GM12878 (cell line): ENCODE measurements at regions not wholly inside any gene's neighbourhood (a gene's known extent, or its start where the extent isn't known, plus 50 kb on each side); places are given as distances from the start of the nearest gene placed in this dataset.

ENCODE experiments used
- ATAC-seq: fragments of 200-7000 bp; cut with Tn5 transposase; 3 replicates; pipeline ENCODE4 v1.9.1; 2020; ENCODE audit warnings: mild to moderate bottlenecking, moderate library complexity
- BruUV-seq: library from RNA; stranded (reverse); fragments of 400-500 nt; replicated peaks from 2 replicates; lab custom pipeline; 2021; lab: Mats Ljungman, UMichigan
- CTCF ChIA-PET: fragments of 300-600 bp; sonication (Branson Sonifier 250); formaldehyde crosslinking; extraction: SDS; loops from one replicate; lab custom pipeline; 2021; ENCODE audit warnings: inconsistent platforms; lab: Yijun Ruan, JAX
- POLR2A ChIA-PET: fragments of 350-600 bp; formaldehyde crosslinking; extraction: SDS; loops from one replicate; lab custom pipeline; 2021; ENCODE audit warnings: inconsistent platforms; lab: Charles Lee
- RAD21 ChIA-PET: fragments of 300-600 bp; sonication (Branson Sonifier 250); formaldehyde crosslinking; loops from one replicate; lab custom pipeline; 2023; ENCODE audit warnings: antibody characterized with exemption; ENCODE audit not compliant: unreplicated experiment; lab: Charles Lee
- SMC1A ChIA-PET: fragments of 300-600 bp; sonication (Branson Sonifier 250); formaldehyde crosslinking; loops from one replicate; lab custom pipeline; 2023; ENCODE audit not compliant: unreplicated experiment, uncharacterized antibody; lab: Charles Lee
- DNase-seq: peaks from one replicate; pipeline ENCODE4 v3.0.0-alpha.2; 2011; ENCODE audit warnings: low read depth, low spot score
- FAIRE-seq: peaks from 3 replicates; lab custom pipeline; 2011; peaks lifted over from hg19 to GRCh38; lab: Jason Lieb, UNC
- H2AFZ ChIP-seq: 2 replicates; pipeline ENCODE4 v1.6.0; 2011; ENCODE audit warnings: low read depth, low read length, control low read depth; ENCODE audit not compliant: control insufficient read depth
- H3K27ac ChIP-seq: 2 replicates; pipeline ENCODE4 v1.5.1; 2011; ENCODE audit warnings: control low read depth; ENCODE audit not compliant: control insufficient read depth, insufficient read depth
- H3K27me3 ChIP-seq, 2 experiments: replicated peaks in 1 of 2; 2 replicates each; pipeline versions ENCODE4 v1.6.0 to v1.6.1; 2011; ENCODE audit warnings: low read length in 1 of 2; ENCODE audit not compliant: control insufficient read depth in 2 of 2, insufficient read depth in 2 of 2
- H3K36me3 ChIP-seq, 2 experiments: 2 replicates each; pipeline ENCODE4 v1.5.1; 2011; ENCODE audit warnings: low read length in 1 of 2; ENCODE audit not compliant: control insufficient read depth in 2 of 2, insufficient read depth in 2 of 2
- H3K4me1 ChIP-seq: 2 replicates; pipeline ENCODE4 v1.6.1; 2011; ENCODE audit warnings: mild to moderate bottlenecking, low read length, moderate library complexity, mixed read lengths; ENCODE audit not compliant: control insufficient read depth, insufficient read depth
- H3K4me2 ChIP-seq: 2 replicates; pipeline ENCODE4 v1.6.0; 2011; ENCODE audit warnings: control low read depth; ENCODE audit not compliant: control insufficient read depth, insufficient read depth
- H3K4me3 ChIP-seq: fragments of 200-600 bp; sonication (generic); 2 replicates; pipeline ENCODE4 v1.5.1; 2016
- H3K79me2 ChIP-seq: 2 replicates; pipeline ENCODE4 v1.6.0; 2011; ENCODE audit warnings: low read length; ENCODE audit not compliant: control insufficient read depth, insufficient read depth
- H3K9ac ChIP-seq: 2 replicates; pipeline ENCODE4 v1.8.0; 2011; ENCODE audit warnings: low read length, control low read depth, mixed read lengths; ENCODE audit not compliant: control insufficient read depth, insufficient read depth
- H3K9me3 ChIP-seq: replicated peaks from 3 replicates; pipeline ENCODE4 v1.5.1; 2011; ENCODE audit warnings: mild to moderate bottlenecking, low read length; ENCODE audit not compliant: control insufficient read depth, insufficient read depth
- H4K20me1 ChIP-seq: 2 replicates; pipeline ENCODE4 v1.6.0; 2011; ENCODE audit not compliant: control insufficient read depth, insufficient read depth
- CBFB ChIP-seq: IDR thresholded peaks from 2 replicates; pipeline ENCODE4 v1.6.1; 2016; ENCODE audit warnings: antibody characterized with exemption, low read depth
- CREM ChIP-seq: IDR thresholded peaks from 2 replicates; pipeline ENCODE4 v1.6.1; 2014; ENCODE audit warnings: antibody characterized with exemption, low read depth
- E2F8 ChIP-seq: fragments of 450-650 bp; IDR thresholded peaks from 2 replicates; pipeline ENCODE4 v1.6.1; 2018; ENCODE audit warnings: mild to moderate bottlenecking, low read depth, moderate library complexity; ENCODE audit not compliant: partially characterized antibody
- HDAC6 ChIP-seq: fragments of 200-600 bp; sonication (generic); IDR thresholded peaks from one replicate; pipeline ENCODE4 v1.8.0; 2017; ENCODE audit warnings: antibody characterized with exemption; ENCODE audit not compliant: unreplicated experiment
- MYB ChIP-seq: fragments of 150-350 bp; IDR thresholded peaks from 2 replicates; pipeline ENCODE4 v1.6.1; 2014; ENCODE audit warnings: mild to moderate bottlenecking, low read depth, low read length, borderline replicate concordance
- NBN ChIP-seq: fragments of 450-650 bp; IDR thresholded peaks from 2 replicates; pipeline ENCODE4 v1.6.1; 2016
- NFXL1 ChIP-seq: fragments of 450-650 bp; IDR thresholded peaks from 2 replicates; pipeline ENCODE4 v1.6.1; 2017; ENCODE audit warnings: antibody characterized with exemption, mild to moderate bottlenecking, borderline replicate concordance
- POLR2AphosphoS5 ChIP-seq: IDR thresholded peaks from 2 replicates; pipeline ENCODE4 v1.6.1; 2011; ENCODE audit warnings: mild to moderate bottlenecking, low read length, inconsistent platforms
- SMAD1 ChIP-seq: fragments of 450-650 bp; IDR thresholded peaks from 2 replicates; pipeline ENCODE4 v1.6.1; 2018; ENCODE audit warnings: mild to moderate bottlenecking, low read depth; ENCODE audit not compliant: partially characterized antibody
- SMARCA5 ChIP-seq: fragments of 450-650 bp; IDR thresholded peaks from 2 replicates; pipeline ENCODE4 v1.6.1; 2017; ENCODE audit warnings: mild to moderate bottlenecking
- SREBF2 ChIP-seq: IDR thresholded peaks from 2 replicates; pipeline ENCODE4 v1.6.1; 2012; ENCODE audit warnings: mild to moderate bottlenecking, low read length
- SRF ChIP-seq, 2 experiments: IDR thresholded peaks; 2 replicates each; pipeline ENCODE4 v1.6.1; 2011; ENCODE audit warnings: low read depth in 2 of 2, low read length in 2 of 2, mild to moderate bottlenecking in 1 of 2, moderate library complexity in 1 of 2
- TCF12 ChIP-seq: IDR thresholded peaks from 2 replicates; pipeline ENCODE4 v1.6.1; 2011; ENCODE audit warnings: low read depth, mild to moderate bottlenecking, low read length
- TCF3 ChIP-seq: IDR thresholded peaks from 2 replicates; pipeline ENCODE4 v1.6.1; 2012; ENCODE audit warnings: low read depth, mild to moderate bottlenecking, low read length, borderline replicate concordance; ENCODE audit not compliant: insufficient read depth
- YBX1 ChIP-seq: fragments of 450-650 bp; IDR thresholded peaks from 2 replicates; pipeline ENCODE4 v1.6.1; 2016; ENCODE audit warnings: antibody characterized with exemption
- WGBS: methylation state at CpG from one replicate; pipeline ENCODE4 v1.1.6; 2016; ENCODE audit warnings: low lambda C conversion rate; ENCODE audit not compliant: insufficient replicate concordance, insufficient coverage; ENCODE audit errors: missing lambda C conversion rate; 5-methylcytosine and 5-hydroxymethylcytosine counted together
- in situ Hi-C: fragments of 300-500 bp; cut with MboI; formaldehyde crosslinking; loops from 9 replicates; pipeline ENCODE4 v1.14.3; 2018; ENCODE audit warnings: mixed read lengths
- intact Hi-C: fragments of 100-400 bp; cut with micrococcal nuclease; formaldehyde crosslinking; loops from one replicate; pipeline ENCODE4 v1.14.2; 2022; ENCODE audit not compliant: unreplicated experiment
- TF ChIP-seq, protein P1 (sequence below): fragments of 450-650 bp; conservative IDR thresholded peaks from 2 replicates; pipeline ENCODE4 v1.6.1; 2017; ENCODE audit warnings: mild to moderate bottlenecking, moderate library complexity
- TF ChIP-seq, protein P2 (sequence below): fragments of 450-650 bp; IDR thresholded peaks from 2 replicates; pipeline ENCODE4 v1.6.1; 2017; ENCODE audit warnings: antibody characterized with exemption, mild to moderate bottlenecking, moderate library complexity

DNA sequence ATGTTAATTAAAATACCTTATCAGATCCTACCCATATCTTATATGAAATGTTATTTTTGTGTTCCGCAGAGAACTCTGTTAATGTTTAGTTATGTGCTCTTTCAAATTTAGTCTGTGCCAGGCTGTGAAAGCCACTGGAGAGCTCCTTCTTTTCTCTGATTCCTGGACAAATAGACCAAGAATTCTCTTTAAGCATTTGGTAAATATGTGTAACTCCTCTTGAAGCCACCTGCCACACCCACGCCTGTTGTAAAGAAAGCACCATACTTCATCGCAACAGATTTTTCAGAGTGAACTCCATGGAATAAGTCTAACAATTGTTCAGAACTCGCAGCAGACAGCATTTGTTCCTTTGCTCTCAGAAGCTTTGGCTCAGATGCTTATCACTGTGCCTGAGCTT lies 301.1 kb downstream of the FAM170A start:
- no peak overlapping the region for H3K9ac ChIP-seq
- no peak overlapping the region for H3K4me2 ChIP-seq
- POLR2A ChIA-PET, result no interaction called here
- CTCF ChIA-PET, result no interaction called here
- FAIRE-seq (no peak), DNase-seq (no peak)
- SMC1A ChIA-PET, result no interaction called here
- RAD21 ChIA-PET, result no interaction called here
- in situ Hi-C loops (no loop called here), intact Hi-C loops (no loop called here)
- no peaks in the 10 kb centered on the region for H3K27me3 ChIP-seq
- no peak for TF ChIP-seq SMARCA5
- TF ChIP-seq NBN, result no peak
- no peak for TF ChIP-seq E2F8
- TF ChIP-seq SRF (IDR thresholded peaks at IDR 0.05; ENCODE audit: low read depth in 2 of 2, low read length in 2 of 2), result no peak
- TF ChIP-seq TCF3, result no peak
- TF ChIP-seq MYB, result no peak
- TF ChIP-seq YBX1, result no peak
- TF ChIP-seq SMAD1, result no peak
- TF ChIP-seq, protein P1, sequence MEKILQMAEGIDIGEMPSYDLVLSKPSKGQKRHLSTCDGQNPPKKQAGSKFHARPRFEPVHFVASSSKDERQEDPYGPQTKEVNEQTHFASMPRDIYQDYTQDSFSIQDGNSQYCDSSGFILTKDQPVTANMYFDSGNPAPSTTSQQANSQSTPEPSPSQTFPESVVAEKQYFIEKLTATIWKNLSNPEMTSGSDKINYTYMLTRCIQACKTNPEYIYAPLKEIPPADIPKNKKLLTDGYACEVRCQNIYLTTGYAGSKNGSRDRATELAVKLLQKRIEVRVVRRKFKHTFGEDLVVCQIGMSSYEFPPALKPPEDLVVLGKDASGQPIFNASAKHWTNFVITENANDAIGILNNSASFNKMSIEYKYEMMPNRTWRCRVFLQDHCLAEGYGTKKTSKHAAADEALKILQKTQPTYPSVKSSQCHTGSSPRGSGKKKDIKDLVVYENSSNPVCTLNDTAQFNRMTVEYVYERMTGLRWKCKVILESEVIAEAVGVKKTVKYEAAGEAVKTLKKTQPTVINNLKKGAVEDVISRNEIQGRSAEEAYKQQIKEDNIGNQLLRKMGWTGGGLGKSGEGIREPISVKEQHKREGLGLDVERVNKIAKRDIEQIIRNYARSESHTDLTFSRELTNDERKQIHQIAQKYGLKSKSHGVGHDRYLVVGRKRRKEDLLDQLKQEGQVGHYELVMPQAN, result no peak
- TF ChIP-seq NFXL1, result no peak
- TF ChIP-seq TCF12, result no peak
- TF ChIP-seq SREBF2, result no peak
- no peak for TF ChIP-seq HDAC6
- no peak for TF ChIP-seq CREM
- TF ChIP-seq POLR2AphosphoS5, result no peak
- no peak for TF ChIP-seq CBFB
- TF ChIP-seq, protein P2, sequence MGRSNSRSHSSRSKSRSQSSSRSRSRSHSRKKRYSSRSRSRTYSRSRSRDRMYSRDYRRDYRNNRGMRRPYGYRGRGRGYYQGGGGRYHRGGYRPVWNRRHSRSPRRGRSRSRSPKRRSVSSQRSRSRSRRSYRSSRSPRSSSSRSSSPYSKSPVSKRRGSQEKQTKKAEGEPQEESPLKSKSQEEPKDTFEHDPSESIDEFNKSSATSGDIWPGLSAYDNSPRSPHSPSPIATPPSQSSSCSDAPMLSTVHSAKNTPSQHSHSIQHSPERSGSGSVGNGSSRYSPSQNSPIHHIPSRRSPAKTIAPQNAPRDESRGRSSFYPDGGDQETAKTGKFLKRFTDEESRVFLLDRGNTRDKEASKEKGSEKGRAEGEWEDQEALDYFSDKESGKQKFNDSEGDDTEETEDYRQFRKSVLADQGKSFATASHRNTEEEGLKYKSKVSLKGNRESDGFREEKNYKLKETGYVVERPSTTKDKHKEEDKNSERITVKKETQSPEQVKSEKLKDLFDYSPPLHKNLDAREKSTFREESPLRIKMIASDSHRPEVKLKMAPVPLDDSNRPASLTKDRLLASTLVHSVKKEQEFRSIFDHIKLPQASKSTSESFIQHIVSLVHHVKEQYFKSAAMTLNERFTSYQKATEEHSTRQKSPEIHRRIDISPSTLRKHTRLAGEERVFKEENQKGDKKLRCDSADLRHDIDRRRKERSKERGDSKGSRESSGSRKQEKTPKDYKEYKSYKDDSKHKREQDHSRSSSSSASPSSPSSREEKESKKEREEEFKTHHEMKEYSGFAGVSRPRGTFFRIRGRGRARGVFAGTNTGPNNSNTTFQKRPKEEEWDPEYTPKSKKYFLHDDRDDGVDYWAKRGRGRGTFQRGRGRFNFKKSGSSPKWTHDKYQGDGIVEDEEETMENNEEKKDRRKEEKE, result no peak
- TF ChIP-seq, all 136 proteins: peak for 0
- Histone ChIP-seq H3K9me3 (no peaks in the 10 kb centered on the region), H3K4me1 (no peaks in the 10 kb centered on the region), H4K20me1 (no peaks in the 10 kb centered on the region), H2AFZ (no peak overlapping the region), H3K36me3 (no peaks in the 10 kb centered on the region), H3K79me2 (no peaks in the 10 kb centered on the region), H3K27ac (no peak overlapping the region), H3K4me3 (no peak overlapping the region)
- WGBS, result 27% methylated on average over 4 of the region's 4 CpGs
- no peak for ATAC-seq
- BruUV-seq, result no TSS peak
